ENCODE measurements at regions not wholly inside any gene's neighbourhood (a gene's known extent, or its start where the extent isn't known, plus 50 kb on each side); places are given as distances from the start of the nearest gene placed in this dataset.

GRCh38 chr21:28421716-28422524 is 570.8 kb downstream of the LTN1 start:
- Mint-ChIP-seq H3K4me3 (no peak overlapping the region), H3K36me3 (no peaks in the 10 kb centered on the region), H3K27me3 (no peaks in the 10 kb centered on the region), H3K9me3 (no peaks in the 10 kb centered on the region), H3K27ac (no peak overlapping the region), H3K4me1 (peaks cover 0 to 4% (median 0%) of the 10 kb centered on the region in 7 donors)
- H3K36me3 ChIP-seq (ENCODE audit: control insufficient read depth in 2 of 3, insufficient read depth in 3 of 3, low read length in 3 of 3), result no peaks in the 10 kb centered on the region
- H3K4me3 ChIP-seq (ENCODE audit: low read length), result no peak overlapping the region
- no peaks in the 10 kb centered on the region for H3K4me1 ChIP-seq (ENCODE audit: control insufficient read depth in 2 of 2, insufficient read depth in 2 of 2, low read length in 2 of 2)
- DNase-seq (no peak), ATAC-seq (no peak)
- ChIA-PET POLR2A (no interaction called here), CTCF (no interaction called here)
- H3K9me3 ChIP-seq (ENCODE audit: control insufficient read depth in 2 of 3, low read length in 3 of 3), result no peaks in the 10 kb centered on the region
- no peaks in the 10 kb centered on the region for H3K27me3 ChIP-seq (ENCODE audit: control insufficient read depth in 2 of 2, insufficient read depth in 2 of 2, low read length in 2 of 2)
- no peak overlapping the region for H3K27ac ChIP-seq (ENCODE audit: low read depth, low read length)
- intact Hi-C loops (cut with micrococcal nuclease), result no loop called here

- Histone ChIP-seq H3K4me3 (ENCODE audit: low read length) (no peak overlapping the region), H3K36me3 (ENCODE audit: control insufficient read depth in 2 of 3, insufficient read depth in 3 of 3, low read length in 3 of 3) (no peaks in the 10 kb centered on the region), H3K9me3 (ENCODE audit: control insufficient read depth in 2 of 3, low read length in 3 of 3) (no peaks in the 10 kb centered on the region), H3K27me3 (ENCODE audit: control insufficient read depth in 2 of 2, insufficient read depth in 2 of 2, low read length in 2 of 2) (no peaks in the 10 kb centered on the region), H3K4me1 (ENCODE audit: control insufficient read depth in 2 of 2, insufficient read depth in 2 of 2, low read length in 2 of 2) (no peaks in the 10 kb centered on the region), H3K27ac (ENCODE audit: low read depth, low read length) (no peak overlapping the region)
- no peak overlapping the region for H3K4me3 Mint-ChIP-seq
- ATAC-seq, result no peak
- DNase-seq, result no peak
- H3K9me3 Mint-ChIP-seq, result peaks cover 0 to 1% (median 0%) of the 10 kb centered on the region in 11 donors
- no peaks in the 10 kb centered on the region for H3K36me3 Mint-ChIP-seq
- peaks cover 0 to 4% (median 0%) of the 10 kb centered on the region in 7 donors for H3K4me1 Mint-ChIP-seq
- intact Hi-C loops (cut with micrococcal nuclease), result no loop called here
- H3K27me3 Mint-ChIP-seq, result no peaks in the 10 kb centered on the region
- POLR2A ChIA-PET, result no interaction called here
- no peak overlapping the region for H3K27ac Mint-ChIP-seq
- CTCF ChIA-PET, result no interaction called here
These were observed 572.9 kb downstream of the LTN1 start for GRCh38 chr21:28419811-28420210.

GRCh38 chr21:28418726-28419514 is 573.8 kb downstream of the LTN1 start:
- H3K27ac ChIP-seq (ENCODE audit: low read depth, low read length), result no peak overlapping the region
- Mint-ChIP-seq H3K27me3 (no peaks in the 10 kb centered on the region), H3K27ac (no peak overlapping the region), H3K36me3 (no peaks in the 10 kb centered on the region), H3K9me3 (peaks cover 0 to 1% (median 0%) of the 10 kb centered on the region in 11 donors), H3K4me3 (no peak overlapping the region), H3K4me1 (no peaks in the 10 kb centered on the region)
- DNase-seq (no peak), ATAC-seq (no peak)
- no peaks in the 10 kb centered on the region for H3K36me3 ChIP-seq (ENCODE audit: control insufficient read depth in 2 of 3, insufficient read depth in 3 of 3, low read length in 3 of 3)
- no peaks in the 10 kb centered on the region for H3K4me1 ChIP-seq (ENCODE audit: control insufficient read depth in 2 of 2, insufficient read depth in 2 of 2, low read length in 2 of 2)
- ChIA-PET POLR2A (no interaction called here), CTCF (no interaction called here)
- no peak overlapping the region for H3K4me3 ChIP-seq (ENCODE audit: low read length)
- intact Hi-C loops (cut with micrococcal nuclease), result no loop called here
- H3K27me3 ChIP-seq (ENCODE audit: control insufficient read depth in 2 of 2, insufficient read depth in 2 of 2, low read length in 2 of 2), result no peaks in the 10 kb centered on the region
- no peaks in the 10 kb centered on the region for H3K9me3 ChIP-seq (ENCODE audit: control insufficient read depth in 2 of 3, low read length in 3 of 3)

- CTCF ChIA-PET, result no interaction called here
- no peaks in the 10 kb centered on the region for H3K27me3 Mint-ChIP-seq
These were observed 582.4 kb downstream of the LTN1 start for GRCh38 chr21:28410256-28410655.

GRCh38 chr21:28402616-28402989 is 590.1 kb downstream of the LTN1 start:
- Histone ChIP-seq H3K36me3 (ENCODE audit: control insufficient read depth in 2 of 3, insufficient read depth in 3 of 3, low read length in 3 of 3) (no peaks in the 10 kb centered on the region), H3K9me3 (ENCODE audit: control insufficient read depth in 2 of 3, low read length in 3 of 3) (no peaks in the 10 kb centered on the region), H3K27ac (ENCODE audit: low read depth, low read length) (no peak overlapping the region), H3K4me3 (ENCODE audit: low read length) (no peak overlapping the region), H3K4me1 (ENCODE audit: control insufficient read depth in 2 of 2, insufficient read depth in 2 of 2, low read length in 2 of 2) (no peaks in the 10 kb centered on the region), H3K27me3 (ENCODE audit: control insufficient read depth in 2 of 2, insufficient read depth in 2 of 2, low read length in 2 of 2) (no peaks in the 10 kb centered on the region)
- ATAC-seq (no peak), DNase-seq (no peak)
- ChIA-PET POLR2A (interaction anchor here (0.6 kb wide), 1 partner anchor 86 kb away, joined by 3 read pairs; no protein-coding TSS in a partner anchor), CTCF (no interaction called here)
- intact Hi-C loops (cut with micrococcal nuclease), result no loop called here
- no peak overlapping the region for H3K4me3 Mint-ChIP-seq
- H3K9me3 Mint-ChIP-seq, result peaks cover 0 to 9% (median 2%) of the 10 kb centered on the region in 11 donors
- peaks cover 0 to 1% (median 0%) of the 10 kb centered on the region in 7 donors for H3K4me1 Mint-ChIP-seq
- peaks cover 0 to 6% (median 0%) of the 10 kb centered on the region in 5 donors for H3K27me3 Mint-ChIP-seq
- peaks cover 0 to 5% (median 0%) of the 10 kb centered on the region in 5 donors for H3K36me3 Mint-ChIP-seq
- H3K27ac Mint-ChIP-seq, result no peak overlapping the region

More at GRCh38 chr21:28410256-28410655, 582.4 kb downstream of the LTN1 start:
- no peak for DNase-seq
- no peak overlapping the region for H3K27ac Mint-ChIP-seq
- no peaks in the 10 kb centered on the region for H3K36me3 ChIP-seq (ENCODE audit: control insufficient read depth in 2 of 3, insufficient read depth in 3 of 3, low read length in 3 of 3)
- no peaks in the 10 kb centered on the region for H3K36me3 Mint-ChIP-seq
- no peak overlapping the region for H3K4me3 Mint-ChIP-seq
- POLR2A ChIA-PET, result no interaction called here
- no peaks in the 10 kb centered on the region for H3K4me1 Mint-ChIP-seq
- no peaks in the 10 kb centered on the region for H3K9me3 ChIP-seq (ENCODE audit: control insufficient read depth in 2 of 3, low read length in 3 of 3)
- H3K27me3 ChIP-seq (ENCODE audit: control insufficient read depth in 2 of 2, insufficient read depth in 2 of 2, low read length in 2 of 2), result no peaks in the 10 kb centered on the region
- no peak overlapping the region for H3K27ac ChIP-seq (ENCODE audit: low read depth, low read length)
- peaks cover 0 to 2% (median 0%) of the 10 kb centered on the region in 11 donors for H3K9me3 Mint-ChIP-seq
- no peaks in the 10 kb centered on the region for H3K4me1 ChIP-seq (ENCODE audit: control insufficient read depth in 2 of 2, insufficient read depth in 2 of 2, low read length in 2 of 2)
- no peak overlapping the region for H3K4me3 ChIP-seq (ENCODE audit: low read length)
- intact Hi-C loops (cut with micrococcal nuclease), result no loop called here
- peak; percentile 40 for ATAC-seq

- ChIA-PET CTCF (no interaction called here), POLR2A (no interaction called here)
- ATAC-seq (no peak), DNase-seq (no peak)
- Mint-ChIP-seq H3K4me1 (no peaks in the 10 kb centered on the region), H3K4me3 (no peak overlapping the region), H3K36me3 (peaks cover 0 to 10% (median 0%) of the 10 kb centered on the region in 5 donors), H3K9me3 (peaks cover 0 to 12% (median 5%) of the 10 kb centered on the region in 11 donors), H3K27me3 (peaks cover 0 to 6% (median 0%) of the 10 kb centered on the region in 5 donors), H3K27ac (no peak overlapping the region)
- intact Hi-C loops (cut with micrococcal nuclease), result no loop called here
- Histone ChIP-seq H3K4me3 (ENCODE audit: low read length) (no peak overlapping the region), H3K9me3 (ENCODE audit: control insufficient read depth in 2 of 3, low read length in 3 of 3) (no peaks in the 10 kb centered on the region), H3K4me1 (ENCODE audit: control insufficient read depth in 2 of 2, insufficient read depth in 2 of 2, low read length in 2 of 2) (no peaks in the 10 kb centered on the region), H3K36me3 (ENCODE audit: control insufficient read depth in 2 of 3, insufficient read depth in 3 of 3, low read length in 3 of 3) (no peaks in the 10 kb centered on the region), H3K27ac (ENCODE audit: low read depth, low read length) (no peak overlapping the region), H3K27me3 (ENCODE audit: control insufficient read depth in 2 of 2, insufficient read depth in 2 of 2, low read length in 2 of 2) (no peaks in the 10 kb centered on the region)
These were observed 595.6 kb downstream of the LTN1 start for GRCh38 chr21:28397040-28397439.
